Mesendoderm (in vitro differentiated cells): ENCODE measurements at regions not wholly inside any gene's neighbourhood (a gene's known extent, or its start where the extent isn't known, plus 50 kb on each side); places are given as distances from the start of the nearest gene placed in this dataset.
"Not testable (repeated sequence)": the region's sequence is repeated elsewhere in the genome, so short reads cannot be mapped to it uniquely, and the experiment has no call there.

ENCODE experiments used
- DNase-seq: peaks from one replicate; pipeline ENCODE4 v3.0.0; 2013
- H2AK5ac ChIP-seq: 2 replicates; pipeline ENCODE4 v1.6.1; 2013; ENCODE audit warnings: low read length, inconsistent platforms
- H2BK120ac ChIP-seq: 2 replicates; pipeline ENCODE4 v1.6.1; 2013; ENCODE audit warnings: low read depth, mild to moderate bottlenecking, low read length, moderate library complexity, mixed read lengths
- H2BK15ac ChIP-seq: replicated peaks from 2 replicates; pipeline ENCODE4 v1.6.1; 2013; ENCODE audit warnings: low read depth, mild to moderate bottlenecking, moderate library complexity
- H2BK5ac ChIP-seq: 2 replicates; pipeline ENCODE4 v1.6.1; 2013; ENCODE audit warnings: low read length, inconsistent platforms
- H3K18ac ChIP-seq: 2 replicates; pipeline ENCODE4 v1.6.1; 2013; ENCODE audit warnings: mild to moderate bottlenecking, low read length, mixed read lengths
- H3K23ac ChIP-seq: one replicate; pipeline ENCODE4 v1.6.1; 2013; ENCODE audit warnings: low read length
- H3K27ac ChIP-seq: 2 replicates; pipeline ENCODE4 v1.5.1; 2013; ENCODE audit warnings: low read depth, mild to moderate bottlenecking, inconsistent platforms, low read length, moderate library complexity
- H3K27me3 ChIP-seq: 2 replicates; pipeline ENCODE4 v1.6.1; 2013; ENCODE audit warnings: low read length, control low read depth, mild to moderate bottlenecking, inconsistent platforms; ENCODE audit not compliant: insufficient read depth, poor library complexity
- H3K36me3 ChIP-seq: 2 replicates; pipeline ENCODE4 v1.6.1; 2013; ENCODE audit warnings: low read length, inconsistent platforms; ENCODE audit not compliant: control insufficient read depth, insufficient read depth
- H3K4ac ChIP-seq: one replicate; pipeline ENCODE4 v1.6.1; 2013; ENCODE audit warnings: low read depth, mild to moderate bottlenecking, low read length, moderate library complexity
- H3K4me1 ChIP-seq: 2 replicates; pipeline ENCODE4 v1.6.1; 2013; ENCODE audit warnings: low read depth, low read length, inconsistent platforms; ENCODE audit not compliant: control insufficient read depth
- H3K4me2 ChIP-seq: 2 replicates; pipeline ENCODE4 v1.6.1; 2013; ENCODE audit warnings: low read length
- H3K4me3 ChIP-seq: 2 replicates; pipeline ENCODE4 v1.5.1; 2013; ENCODE audit warnings: mild to moderate bottlenecking, low read length
- H3K56ac ChIP-seq: one replicate; pipeline ENCODE4 v1.6.1; 2013; ENCODE audit warnings: low read length
- H3K79me1 ChIP-seq: 2 replicates; pipeline ENCODE4 v1.6.1; 2013; ENCODE audit warnings: low read length, inconsistent platforms
- H3K79me2 ChIP-seq: 2 replicates; pipeline ENCODE4 v1.6.1; 2013; ENCODE audit warnings: mild to moderate bottlenecking, low read length; ENCODE audit not compliant: control insufficient read depth, insufficient read depth
- H3K9ac ChIP-seq: 2 replicates; pipeline ENCODE4 v1.6.1; 2013; ENCODE audit warnings: low read length, inconsistent platforms
- H4K5ac ChIP-seq: one replicate; pipeline ENCODE4 v1.6.1; 2013; ENCODE audit warnings: low read length
- H4K8ac ChIP-seq: one replicate; pipeline ENCODE4 v1.6.1; 2013; ENCODE audit warnings: low read depth, mild to moderate bottlenecking, control low read depth, low read length, moderate library complexity
- WGBS: extraction: QIAGEN DNeasy Blood & Tissue Kit; methylation state at CpG from one replicate; pipeline ENCODE4 v1.1.7; 2013; ENCODE audit warnings: low lambda C conversion rate, missing lambda C conversion rate; ENCODE audit not compliant: insufficient coverage; ENCODE audit errors: extremely low coverage; 5-methylcytosine and 5-hydroxymethylcytosine counted together

- no CpG with 5 or more reads among the region's 55 CpGs for WGBS
- not testable (repeated sequence) for H3K18ac ChIP-seq, H2BK15ac ChIP-seq, H4K5ac ChIP-seq, H3K9ac ChIP-seq, H3K36me3 ChIP-seq, H4K8ac ChIP-seq, H3K4me3 ChIP-seq, H3K4ac ChIP-seq, H3K4me1 ChIP-seq, DNase-seq, H2BK120ac ChIP-seq, H2AK5ac ChIP-seq, H3K23ac ChIP-seq, H3K27me3 ChIP-seq, H3K79me2 ChIP-seq, H3K56ac ChIP-seq, H2BK5ac ChIP-seq, H3K27ac ChIP-seq, H3K79me1 ChIP-seq, H3K4me2 ChIP-seq
These were observed 182.1 kb upstream of the FOXD4L5 start for GRCh38 chr9:65466911-65467734.

GRCh38 chr9:65465246-65465895 lies 180.4 kb upstream of the FOXD4L5 start:
- H2BK5ac ChIP-seq, H3K9ac ChIP-seq, H2AK5ac ChIP-seq, H3K56ac ChIP-seq, H3K36me3 ChIP-seq, H3K4me2 ChIP-seq, H3K4me3 ChIP-seq, H3K4ac ChIP-seq, H3K18ac ChIP-seq, H3K23ac ChIP-seq, H3K79me2 ChIP-seq, H3K79me1 ChIP-seq, H2BK15ac ChIP-seq, H3K4me1 ChIP-seq, H4K5ac ChIP-seq, H3K27me3 ChIP-seq, H3K27ac ChIP-seq, H4K8ac ChIP-seq, DNase-seq, H2BK120ac ChIP-seq: not testable (repeated sequence)
- WGBS = no CpG with 5 or more reads among the region's 17 CpGs

- not testable (repeated sequence) for H3K56ac ChIP-seq, H3K4me2 ChIP-seq, H3K27ac ChIP-seq, H3K4me3 ChIP-seq, H3K36me3 ChIP-seq, H4K8ac ChIP-seq, H2BK120ac ChIP-seq, H4K5ac ChIP-seq, H3K18ac ChIP-seq, H3K79me2 ChIP-seq, H3K27me3 ChIP-seq, H3K4ac ChIP-seq, H2BK15ac ChIP-seq, H2AK5ac ChIP-seq, H3K4me1 ChIP-seq, H3K79me1 ChIP-seq, H3K9ac ChIP-seq, H2BK5ac ChIP-seq, H3K23ac ChIP-seq, DNase-seq
- WGBS = no CpG with 5 or more reads among the region's 15 CpGs
These were observed 177.5 kb upstream of the FOXD4L5 start for GRCh38 chr9:65462476-65462875.

GRCh38 chr9:65459756-65460320 lies 174.8 kb upstream of the FOXD4L5 start:
- DNase-seq = no peak
- Histone ChIP-seq H2BK15ac (no peak overlapping the region), H3K27ac (no peak overlapping the region), H3K4ac (no peak overlapping the region), H2BK5ac (no peak overlapping the region), H2AK5ac (no peak overlapping the region), H3K56ac (no peak overlapping the region), H3K79me2 (no peaks in the 10 kb centered on the region), H3K4me3 (no peak overlapping the region), H3K27me3 (no peaks in the 10 kb centered on the region), H4K5ac (no peak overlapping the region), H3K9ac (no peak overlapping the region), H3K79me1 (no peaks in the 10 kb centered on the region), H3K36me3 (no peaks in the 10 kb centered on the region), H3K18ac (no peak overlapping the region), H3K4me1 (no peaks in the 10 kb centered on the region), H3K23ac (no peak overlapping the region), H4K8ac (no peak overlapping the region), H3K4me2 (no peak overlapping the region), H2BK120ac (no peak overlapping the region)
- no CpG with 5 or more reads among the region's 11 CpGs for WGBS

GRCh38 chr9:65458992-65459391 lies 174.0 kb upstream of the FOXD4L5 start:
- Histone ChIP-seq H3K4me2 (no peak overlapping the region), H3K4me3 (no peak overlapping the region), H2BK5ac (no peak overlapping the region), H3K23ac (no peak overlapping the region), H3K18ac (no peak overlapping the region), H3K27me3 (no peaks in the 10 kb centered on the region), H2BK15ac (no peak overlapping the region), H3K36me3 (no peaks in the 10 kb centered on the region), H3K9ac (no peak overlapping the region), H4K8ac (no peak overlapping the region), H3K56ac (no peak overlapping the region), H2AK5ac (no peak overlapping the region), H3K4me1 (no peaks in the 10 kb centered on the region), H3K79me1 (no peaks in the 10 kb centered on the region), H3K4ac (no peak overlapping the region), H3K27ac (no peak overlapping the region), H2BK120ac (no peak overlapping the region), H3K79me2 (no peaks in the 10 kb centered on the region), H4K5ac (no peak overlapping the region)
- DNase-seq = no peak
- no CpG with 5 or more reads among the region's 10 CpGs for WGBS
